Activated CD4-positive, alpha-beta T cell treated with anti-CD3 and anti-CD28 coated beads for 24 hours (primary cell): ENCODE measurements at regions not wholly inside any gene's neighbourhood (a gene's known extent, or its start where the extent isn't known, plus 50 kb on each side); places are given as distances from the start of the nearest gene placed in this dataset.

Experiments used
- DNase-seq, 2 donors: peaks; one replicate each; pipeline ENCODE4 v3.0.0-alpha.2; 2020; ENCODE audit warnings: low read depth in 2 of 2

DNA sequence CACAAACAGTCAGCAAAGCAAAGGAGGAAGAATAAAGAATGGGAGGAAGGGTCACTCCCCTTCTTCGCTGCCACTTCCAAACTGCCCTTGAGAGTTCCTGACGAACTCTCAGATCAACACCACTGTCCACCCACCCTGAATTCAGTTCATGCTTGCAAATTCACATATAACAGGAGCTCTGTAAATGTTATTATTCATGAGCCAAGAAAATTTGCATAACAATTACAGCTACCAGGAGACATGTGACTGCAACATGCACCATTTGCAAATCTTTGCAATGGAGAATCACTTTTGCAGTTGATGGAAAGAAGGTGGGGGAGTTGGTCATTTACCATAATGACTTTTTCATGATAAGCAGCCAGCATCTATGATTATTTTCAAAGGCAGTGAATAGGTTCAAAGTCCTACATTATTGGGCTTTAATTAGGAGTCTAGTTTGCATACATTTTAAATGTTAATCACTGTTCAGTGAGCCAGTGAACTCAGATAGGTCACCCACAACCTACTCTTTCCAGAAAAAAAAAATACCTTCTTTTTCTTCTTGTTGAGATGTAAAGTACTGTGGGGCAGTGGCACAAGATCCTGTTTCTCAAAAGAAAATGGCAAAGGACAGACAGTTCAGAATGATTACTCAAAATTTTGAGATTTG, 149.7 kb downstream of the CAAP1 start:
- DNase-seq = no peak

DNA sequence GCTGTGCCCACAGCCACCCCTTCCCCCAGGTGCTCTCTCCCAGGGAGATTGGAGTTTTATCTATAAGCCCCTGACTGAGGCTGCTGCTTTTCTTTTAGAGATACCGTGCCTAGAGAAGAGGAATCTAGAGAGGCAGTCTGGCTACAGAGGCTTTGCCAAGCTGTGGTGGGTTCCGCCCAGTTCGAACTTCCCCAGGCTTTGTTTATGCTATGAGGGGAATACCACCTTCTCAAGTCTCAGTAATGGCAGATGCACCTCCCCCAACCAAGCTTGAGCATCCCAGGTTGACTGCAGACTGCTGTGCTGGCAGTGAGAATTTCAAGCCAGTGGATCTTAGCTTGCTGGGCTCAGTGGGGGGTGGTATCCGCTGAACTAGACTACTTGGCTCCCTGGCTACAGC, 157.4 kb downstream of the CAAP1 start:
- no peak for DNase-seq

DNA sequence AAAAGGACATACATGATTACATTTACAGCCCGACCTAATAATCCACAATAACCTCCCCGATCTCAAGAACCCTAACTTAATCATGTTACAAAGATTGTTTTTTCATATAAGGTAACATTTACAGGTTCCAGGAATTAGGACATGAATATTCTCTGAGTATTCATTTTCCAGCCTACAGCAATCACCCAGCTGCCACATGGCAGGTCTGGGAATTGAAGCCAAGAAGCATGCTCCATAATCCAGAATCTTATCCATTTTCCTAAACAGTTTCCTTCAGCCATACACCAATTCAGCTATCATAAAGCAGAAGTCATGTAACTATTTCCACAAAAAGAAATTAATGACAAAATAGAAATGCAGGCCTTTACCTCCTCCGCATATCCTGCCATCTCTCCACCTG, 163.4 kb downstream of the CAAP1 start:
- DNase-seq = no peak

DNA sequence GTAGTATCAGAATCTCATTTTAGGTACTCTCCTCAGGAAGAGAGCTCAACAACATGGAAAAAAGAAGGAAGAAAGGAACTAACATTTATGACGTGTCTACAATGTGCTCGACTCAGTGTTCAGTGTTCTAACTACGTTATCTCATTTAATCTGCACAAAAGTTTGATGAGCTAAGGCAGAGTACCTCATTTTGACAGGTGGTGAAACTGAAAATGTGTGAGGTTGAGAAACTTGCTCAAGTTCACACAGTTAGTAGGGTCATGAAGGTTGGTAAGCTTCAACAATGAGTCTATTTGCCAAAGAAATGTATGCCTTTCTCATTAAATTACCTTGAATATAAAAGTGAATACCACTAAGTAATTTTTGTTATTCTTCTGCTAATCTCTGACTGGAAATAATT, 165.1 kb downstream of the CAAP1 start:
- no peak for DNase-seq

DNA sequence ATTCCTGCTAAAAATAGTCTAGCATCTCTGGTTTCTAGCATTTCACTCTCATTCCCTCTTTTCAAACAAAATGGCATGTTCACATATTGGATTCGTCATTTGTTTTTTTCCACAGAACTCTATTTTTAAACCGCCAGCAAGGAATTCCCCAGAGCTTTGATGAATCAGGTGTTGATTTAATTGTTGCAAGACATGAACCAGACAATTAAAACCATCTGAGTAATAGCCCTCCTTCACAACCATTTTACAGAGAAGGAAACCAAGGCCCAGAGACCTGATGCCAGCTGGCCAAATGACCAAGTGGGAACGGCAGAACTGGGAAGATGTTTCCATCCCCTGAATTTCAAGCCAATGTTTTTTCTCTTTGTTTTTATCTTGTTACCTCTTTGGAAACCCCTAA, 167.0 kb downstream of the CAAP1 start:
- DNase-seq = no peak

DNA sequence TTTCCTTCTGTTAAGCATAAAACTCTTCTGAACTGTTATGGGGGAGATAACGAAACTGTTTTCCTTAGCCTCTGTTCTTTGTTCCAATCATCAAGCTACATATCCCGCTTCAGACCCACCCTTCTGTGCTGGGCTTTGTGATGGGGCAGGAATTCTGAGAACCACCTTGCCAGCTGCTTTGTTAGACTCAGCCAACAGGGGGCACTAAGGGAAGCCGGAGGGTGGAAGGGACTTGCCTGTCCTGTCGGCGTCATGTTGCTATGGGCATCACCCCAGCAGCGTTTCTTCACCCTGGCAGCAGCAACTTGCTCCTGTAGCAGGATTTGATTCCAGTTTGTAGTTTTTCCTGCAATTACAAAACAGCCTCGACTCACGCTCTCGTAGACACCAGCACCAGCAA, 169.1 kb downstream of the CAAP1 start:
- DNase-seq = peak in 1 of 2 donors; percentile 2

DNA sequence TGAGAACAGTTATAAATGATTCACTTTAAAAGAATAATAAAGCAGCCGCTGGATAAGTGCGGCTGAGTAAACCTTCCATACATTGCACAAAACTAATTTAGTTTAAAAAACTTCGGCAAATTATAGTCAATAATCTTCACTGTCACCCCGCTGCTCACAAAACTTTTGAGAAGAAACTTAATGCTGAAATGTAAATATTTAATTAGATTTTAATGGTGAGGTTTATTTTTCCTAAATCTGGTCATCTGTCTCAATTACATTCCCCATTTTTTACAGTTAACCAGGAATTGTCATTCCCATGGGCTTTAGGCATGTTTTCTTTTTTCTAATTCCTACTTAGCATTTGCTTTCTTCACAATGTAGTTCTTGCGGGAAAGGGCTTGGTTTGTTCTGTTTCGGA, 169.8 kb downstream of the CAAP1 start:
- DNase-seq = no peak

DNA sequence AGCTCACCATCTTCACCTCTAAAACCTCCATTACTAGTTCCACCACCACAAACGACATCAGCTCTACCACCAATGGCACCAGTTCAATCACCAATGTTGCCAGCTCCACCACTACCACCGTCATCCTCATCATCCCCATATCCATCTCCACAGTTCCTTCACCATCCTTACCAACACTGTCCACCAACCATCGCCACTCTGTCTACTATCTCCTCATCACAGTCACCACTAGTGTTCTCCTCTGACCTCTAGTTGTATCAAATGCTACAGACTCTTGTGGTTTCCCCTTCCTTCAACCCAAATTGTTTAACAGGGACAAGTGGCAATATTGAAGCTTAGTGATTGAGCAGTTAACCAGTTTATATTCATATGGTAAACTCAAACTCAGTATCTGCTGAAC, 182.6 kb downstream of the CAAP1 start:
- DNase-seq = no peak

DNA sequence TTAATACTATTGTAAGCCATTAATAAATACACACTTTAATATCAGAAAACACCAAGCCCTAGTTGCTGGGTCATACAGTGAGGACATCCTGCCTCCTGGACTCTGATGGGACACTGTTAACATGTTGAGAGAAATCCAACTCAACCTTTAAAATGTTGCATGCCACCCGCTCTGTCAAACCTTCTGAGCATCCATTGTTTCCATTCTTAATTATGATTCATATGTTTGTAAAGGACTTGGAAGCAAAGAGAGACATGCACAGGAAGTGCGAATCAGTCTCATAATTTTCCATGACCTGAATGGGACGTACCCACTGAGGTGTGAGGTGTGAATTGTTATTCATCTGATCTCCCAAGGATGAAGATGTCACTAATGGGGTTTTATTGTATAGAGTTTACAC, 186.4 kb downstream of the CAAP1 start:
- no peak for DNase-seq

DNA sequence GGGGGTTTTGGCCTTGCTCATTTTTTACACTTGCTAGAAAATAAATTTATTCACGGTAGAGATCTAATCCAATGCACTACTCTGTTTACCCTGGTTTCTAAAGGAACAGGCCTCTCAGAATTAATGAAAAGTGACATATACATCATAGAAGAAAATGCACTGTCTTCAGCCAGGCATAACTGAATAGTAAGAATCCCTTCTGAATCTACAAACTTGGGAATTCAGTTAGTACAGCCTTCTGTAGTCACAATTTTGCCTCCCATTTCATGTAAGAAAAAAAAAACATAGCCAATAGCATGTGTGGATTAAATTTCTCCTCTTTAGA, 197.3 kb downstream of the CAAP1 start:
- DNase-seq = no peak

DNA sequence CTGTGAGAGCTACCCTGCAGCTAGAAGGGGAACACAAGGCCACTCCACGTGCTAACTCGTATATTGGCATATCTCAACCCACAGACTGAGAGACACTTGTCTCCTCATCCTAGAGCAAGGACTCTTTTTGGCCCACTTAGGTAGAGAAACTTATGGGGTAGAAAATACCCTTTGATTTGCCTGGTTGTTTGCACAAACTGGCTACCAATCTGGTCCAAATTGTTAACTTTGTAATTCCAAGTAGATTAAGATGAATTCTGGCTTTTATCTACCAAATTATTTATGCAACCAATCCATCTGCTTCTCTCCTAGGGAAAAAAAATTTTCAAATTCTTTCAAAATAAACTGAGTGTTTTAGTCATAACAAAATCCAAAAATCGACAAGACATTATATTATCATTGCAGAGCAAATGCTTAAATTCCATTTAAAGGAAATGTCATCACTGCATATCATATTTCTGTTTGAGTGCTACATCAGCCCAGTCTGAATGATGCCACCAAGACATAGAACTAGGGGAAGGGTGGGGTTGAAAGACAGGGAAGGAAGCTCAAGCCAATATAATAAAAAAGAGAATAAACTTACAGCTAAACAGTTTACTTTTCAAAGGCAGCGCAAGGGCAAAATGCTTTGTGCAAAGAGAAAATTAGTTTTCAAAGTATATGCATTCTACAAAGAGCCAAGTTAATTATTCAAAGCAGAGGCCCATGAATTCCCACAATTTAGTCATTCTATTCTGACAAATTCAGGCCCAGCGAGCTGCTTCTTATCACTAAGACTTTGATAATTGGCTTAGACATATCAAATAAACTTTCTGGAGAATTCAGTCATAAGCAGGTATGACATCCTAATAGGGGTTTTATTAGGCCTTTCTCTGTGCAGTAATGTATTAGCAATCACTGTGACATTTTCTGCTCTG, 198.0 kb downstream of the CAAP1 start:
- DNase-seq = no peak

DNA sequence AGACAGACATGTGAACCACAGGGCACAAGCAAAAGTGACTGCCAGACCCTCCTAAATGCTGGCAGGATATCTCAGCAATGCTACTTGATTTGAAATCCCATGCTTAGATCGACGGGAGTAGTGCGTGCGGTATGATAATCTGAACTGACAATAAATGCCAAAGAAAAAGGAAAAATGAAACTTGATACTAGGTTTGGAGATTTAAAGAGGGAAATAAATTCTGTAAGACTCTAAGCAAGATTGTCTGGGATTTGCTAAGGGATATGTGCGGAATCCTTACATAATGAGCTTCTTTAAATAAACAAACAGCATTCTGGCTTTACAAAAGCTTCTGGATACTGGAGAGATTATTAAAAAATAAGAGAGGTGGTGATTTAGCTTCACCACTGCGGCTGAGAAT, 203.6 kb downstream of the CAAP1 start:
- no peak for DNase-seq

DNA sequence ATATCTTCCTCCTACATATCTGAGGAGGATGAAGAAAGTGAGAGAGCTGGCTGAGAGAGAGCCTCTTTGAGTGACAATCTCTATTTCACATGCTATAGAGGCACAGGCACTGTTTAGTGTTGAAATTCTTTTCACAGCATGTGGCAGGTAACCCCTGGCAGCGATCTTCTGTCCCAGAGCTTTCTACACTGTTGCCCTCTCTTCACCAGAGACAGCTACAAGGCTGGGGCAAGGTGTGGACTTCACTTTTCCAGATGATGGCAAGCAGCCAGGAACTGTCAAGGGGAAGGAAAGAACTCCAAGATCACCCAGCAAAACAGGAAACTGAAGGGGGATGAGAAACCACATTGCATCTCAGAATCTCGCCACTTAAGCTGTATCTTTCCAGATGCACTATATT, 205.2 kb downstream of the CAAP1 start:
- no peak for DNase-seq

DNA sequence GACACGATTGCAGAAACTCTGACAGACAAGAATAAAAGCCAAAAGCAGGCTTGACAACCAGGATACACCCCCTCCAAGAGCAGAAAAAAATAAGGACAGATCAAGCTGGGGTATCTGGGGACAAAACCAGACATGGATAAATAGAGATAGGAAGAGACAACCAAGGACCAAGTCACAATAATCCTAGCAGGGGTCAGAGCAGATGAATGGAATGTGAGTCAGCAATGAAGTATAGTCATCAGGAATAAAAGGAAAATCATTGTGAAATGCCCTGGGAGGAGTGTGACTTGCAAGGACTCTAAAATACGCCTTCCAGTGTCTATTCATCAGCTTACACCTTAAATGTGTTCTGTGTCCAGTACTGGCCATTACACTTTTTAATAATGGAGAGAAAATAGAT, 206.8 kb downstream of the CAAP1 start:
- DNase-seq = no peak

DNA sequence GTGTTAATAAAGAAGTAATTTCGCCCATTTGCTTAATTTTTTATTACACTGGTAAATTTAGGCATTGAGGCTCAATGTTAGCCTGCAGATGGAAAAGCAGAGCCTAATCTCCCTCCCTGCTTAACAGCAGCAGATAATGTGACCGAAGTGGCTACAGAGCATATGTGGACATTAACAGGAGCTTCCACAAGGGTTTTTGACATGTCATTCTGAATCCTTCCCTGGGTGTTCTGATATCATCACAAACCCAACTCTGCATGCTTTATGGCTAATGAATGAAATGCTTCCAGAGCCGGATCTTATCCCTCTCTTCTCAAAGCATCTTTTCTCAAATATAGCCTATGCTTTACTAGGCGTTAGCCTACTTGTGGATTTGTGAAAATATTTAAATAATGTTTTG, 208.6 kb downstream of the CAAP1 start:
- no peak for DNase-seq

DNA sequence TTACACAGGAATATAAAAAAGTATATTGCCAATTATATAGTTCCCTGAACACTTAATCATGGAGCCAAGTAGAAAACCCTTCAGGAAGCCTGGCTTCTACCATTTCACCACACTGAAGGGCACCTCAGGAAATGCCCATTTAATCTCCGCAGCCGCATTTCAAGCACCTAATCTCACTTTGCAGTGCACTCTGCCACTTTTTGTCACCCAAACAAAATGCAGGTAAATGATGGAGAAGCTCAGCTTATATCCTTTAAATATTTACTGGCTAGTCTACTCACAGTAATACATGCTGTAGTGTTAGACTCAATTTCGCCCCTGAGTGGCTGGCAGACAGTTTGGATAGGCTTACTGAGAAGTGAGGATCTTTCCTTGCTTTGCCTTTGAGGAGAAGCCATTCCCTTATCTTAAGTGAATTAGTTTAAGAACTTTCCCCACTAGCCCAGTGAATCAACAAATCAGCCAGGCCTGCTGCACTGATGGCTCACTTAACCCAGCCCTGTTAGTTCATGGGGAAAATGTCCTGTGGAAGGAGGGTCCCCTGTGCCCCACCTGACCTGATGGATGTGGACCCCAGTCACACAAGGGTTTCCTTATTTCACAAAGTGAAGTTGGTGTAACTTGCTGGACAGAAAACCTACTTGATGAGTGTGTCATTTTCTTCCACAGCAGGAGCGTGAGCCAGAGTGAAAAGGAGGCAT, 209.7 kb downstream of the CAAP1 start:
- no peak for DNase-seq

DNA sequence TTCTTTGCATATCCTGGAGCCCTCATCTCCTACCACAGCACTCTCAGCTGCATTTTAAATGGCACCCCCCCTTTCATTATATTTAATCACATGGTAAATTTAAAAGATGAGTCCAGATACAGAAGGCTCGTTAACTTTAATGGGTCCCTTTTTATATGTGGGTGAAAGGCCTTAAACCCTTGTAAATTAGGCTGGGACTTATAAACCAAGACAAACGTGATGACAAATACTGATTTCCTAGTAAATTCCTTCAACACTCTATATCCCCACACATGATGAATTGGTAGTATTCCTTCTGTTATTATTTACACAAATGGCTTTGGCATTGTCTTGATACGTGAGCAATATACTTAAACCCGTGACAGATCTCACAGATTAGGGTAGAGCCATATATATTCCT, 210.6 kb downstream of the CAAP1 start:
- no peak for DNase-seq

DNA sequence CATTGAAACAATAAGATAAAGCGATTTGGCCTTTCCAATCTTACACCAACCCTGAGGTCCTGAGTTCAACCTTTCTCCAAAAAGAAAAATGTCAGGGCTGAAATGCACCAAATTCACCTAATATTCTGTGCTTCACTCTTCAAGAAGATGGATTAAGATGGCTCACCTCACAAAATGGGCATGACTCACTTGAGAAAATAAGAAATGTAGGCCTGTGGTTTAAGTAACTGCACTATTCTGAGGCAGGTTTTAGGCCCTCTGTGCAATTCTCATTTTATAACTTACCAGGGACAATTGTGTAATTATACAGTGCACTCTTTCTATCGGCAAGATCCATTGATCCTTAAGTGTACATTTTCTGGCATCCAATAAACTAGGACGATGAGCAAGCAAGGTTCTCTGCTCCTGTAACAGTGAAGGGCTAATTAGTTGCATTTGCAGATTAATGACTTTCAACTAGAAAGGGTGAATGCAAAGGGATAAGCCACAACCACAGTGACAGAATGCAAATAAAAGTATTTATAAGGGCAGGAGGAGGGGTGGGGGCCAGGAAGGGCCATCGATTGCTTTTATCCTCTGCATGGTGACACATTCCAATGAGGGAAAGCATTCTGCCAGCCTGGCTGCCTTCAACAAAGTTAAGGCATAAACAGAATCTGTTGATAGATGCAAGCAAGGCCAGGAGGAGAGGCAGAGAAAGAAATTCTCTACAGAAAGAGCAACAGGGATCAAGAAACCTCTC, 214.5 kb downstream of the CAAP1 start:
- no peak for DNase-seq

DNA sequence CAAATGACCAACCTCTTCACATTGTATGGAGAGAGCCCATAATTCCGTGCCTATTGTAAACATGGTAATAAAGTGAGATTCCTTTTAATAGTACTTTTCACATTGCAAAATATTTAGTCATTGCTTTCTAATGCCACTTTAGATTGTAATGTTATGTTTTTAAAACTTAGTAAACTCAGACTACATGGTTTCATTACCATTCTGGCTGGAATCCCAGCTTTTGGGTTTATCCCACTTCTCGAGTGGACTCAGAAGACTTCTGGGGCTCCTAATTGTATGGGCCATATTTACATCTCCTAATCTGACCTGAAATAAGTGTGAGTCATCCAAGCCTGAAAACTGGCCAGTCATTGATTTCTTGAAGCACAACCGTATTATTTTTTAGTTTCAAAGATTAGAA, 217.6 kb downstream of the CAAP1 start:
- DNase-seq = no peak

DNA sequence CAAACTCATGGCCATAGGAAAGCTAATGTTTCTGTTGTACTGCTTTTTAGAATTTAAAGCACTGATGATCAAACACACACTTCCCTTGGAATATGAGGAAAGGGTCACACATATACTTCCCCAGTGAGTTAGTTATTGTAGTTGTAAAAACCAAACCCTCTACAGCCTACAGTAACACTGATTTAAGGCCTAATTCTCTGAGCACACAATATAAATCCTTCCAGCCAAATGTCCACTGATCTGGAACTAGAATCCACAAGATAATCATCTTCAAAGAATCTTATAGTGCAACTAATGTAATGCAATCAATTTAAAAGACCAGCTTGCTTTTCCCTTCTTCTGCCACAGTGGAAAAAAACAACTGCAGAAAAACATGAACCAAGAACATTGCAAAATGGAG, 219.3 kb downstream of the CAAP1 start:
- no peak for DNase-seq

DNA sequence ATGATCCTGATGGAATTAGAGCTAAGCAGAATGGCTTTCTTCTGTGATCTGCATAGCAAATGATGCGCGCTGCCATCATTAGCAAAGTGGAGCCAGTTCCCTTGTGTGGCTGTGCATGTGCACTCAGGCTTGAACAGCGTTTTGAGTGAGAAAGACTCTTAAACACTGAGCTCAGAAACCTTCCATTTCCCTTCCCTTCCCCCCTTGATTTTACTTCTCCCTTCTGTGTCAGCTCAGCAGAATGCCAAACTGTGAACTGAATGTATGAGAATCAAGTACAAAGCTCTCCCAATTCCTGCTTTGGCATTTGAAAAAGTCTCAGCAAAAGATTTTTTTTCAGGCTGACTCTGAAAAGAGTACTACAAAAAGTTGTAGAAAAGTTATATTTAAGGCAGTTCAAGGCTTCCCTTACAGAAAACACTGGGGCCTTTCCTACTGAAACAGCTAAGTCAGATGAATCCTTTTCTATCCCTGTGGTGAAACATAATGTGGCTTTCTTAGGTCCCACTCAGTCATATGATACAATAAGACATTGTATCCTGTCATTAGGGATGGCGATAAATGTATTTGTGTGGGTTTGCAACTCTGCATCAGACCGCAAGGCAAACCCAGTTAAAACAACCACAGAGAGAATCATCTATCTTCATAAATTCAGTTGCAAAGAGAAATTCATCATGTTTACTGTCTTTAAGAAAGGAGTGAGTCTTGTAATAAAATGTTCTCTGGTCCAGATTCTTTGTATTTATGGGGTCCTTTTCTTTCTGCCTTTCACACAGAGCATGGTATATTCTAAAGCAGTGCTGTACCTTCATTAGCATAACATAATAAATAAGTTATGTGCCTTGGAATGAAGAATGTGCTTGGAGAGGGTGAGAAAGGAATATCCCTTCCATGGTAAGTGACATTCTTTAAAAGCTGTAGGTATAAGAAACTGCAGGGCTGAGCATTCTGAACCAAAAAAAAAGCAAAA, 222.6 kb downstream of the CAAP1 start:
- no peak for DNase-seq
